Neutrophil (primary cell): ENCODE measurements at regions not wholly inside any gene's neighbourhood (a gene's known extent, or its start where the extent isn't known, plus 50 kb on each side); places are given as distances from the start of the nearest gene placed in this dataset.

Source experiments
- H3K27ac ChIP-seq: fragments of 200-600 bp; sonication (generic); 2 replicates; pipeline ENCODE4 v1.5.1; 2016; ENCODE audit warnings: mild to moderate bottlenecking, moderate library complexity
- H3K27me3 ChIP-seq: fragments of 200-600 bp; sonication (generic); 2 replicates; pipeline ENCODE4 v1.6.0; 2016; ENCODE audit warnings: mild to moderate bottlenecking
- H3K36me3 ChIP-seq: fragments of 200-600 bp; sonication (generic); 2 replicates; pipeline ENCODE4 v1.5.1; 2017
- H3K4me1 ChIP-seq, 2 experiments: fragments of 200-600 bp in 1 of 2; sonication (generic) in 1 of 2; 1 replicate in 1 of 2; 2 replicates in 1 of 2; pipeline versions ENCODE4 v1.5.1 to v1.6.1; 2013 to 2016; ENCODE audit warnings: low read depth in 1 of 2, low read length in 1 of 2, mild to moderate bottlenecking in 1 of 2, moderate library complexity in 1 of 2; ENCODE audit not compliant: control insufficient read depth in 1 of 2, insufficient read depth in 1 of 2
- H3K4me3 ChIP-seq, 2 experiments: fragments of 200-600 bp in 1 of 2; sonication (generic) in 1 of 2; 1 replicate in 1 of 2; 2 replicates in 1 of 2; pipeline ENCODE4 v1.5.1; 2013 to 2016; ENCODE audit warnings: low read depth in 1 of 2, low read length in 1 of 2, mild to moderate bottlenecking in 1 of 2, moderate library complexity in 1 of 2
- H3K9me3 ChIP-seq: fragments of 200-600 bp; sonication (generic); 2 replicates; pipeline ENCODE4 v1.5.1; 2016
- CTCF ChIP-seq: fragments of 200-600 bp; sonication (generic); IDR thresholded peaks from 2 replicates; pipeline ENCODE4 v1.5.1; 2016; ENCODE audit warnings: antibody characterized with exemption

- Histone ChIP-seq H3K27ac (no peak overlapping the region), H3K9me3 (no peaks in the 10 kb centered on the region), H3K4me3 (no peak overlapping the region), H3K4me1 (no peaks in the 10 kb centered on the region), H3K27me3 (no peaks in the 10 kb centered on the region), H3K36me3 (no peaks in the 10 kb centered on the region)
- TF ChIP-seq CTCF = no peak
Measured at GRCh38 chr18:22737054-22737453, 196.1 kb upstream of the RBBP8 start.

GRCh38 chr18:22739061-22739642 lies 194.0 kb upstream of the RBBP8 start:
- Histone ChIP-seq H3K9me3 (no peaks in the 10 kb centered on the region), H3K4me1 (no peaks in the 10 kb centered on the region), H3K4me3 (no peak overlapping the region), H3K27ac (no peak overlapping the region), H3K27me3 (no peaks in the 10 kb centered on the region), H3K36me3 (no peaks in the 10 kb centered on the region)
- no peak for TF ChIP-seq CTCF

DNA sequence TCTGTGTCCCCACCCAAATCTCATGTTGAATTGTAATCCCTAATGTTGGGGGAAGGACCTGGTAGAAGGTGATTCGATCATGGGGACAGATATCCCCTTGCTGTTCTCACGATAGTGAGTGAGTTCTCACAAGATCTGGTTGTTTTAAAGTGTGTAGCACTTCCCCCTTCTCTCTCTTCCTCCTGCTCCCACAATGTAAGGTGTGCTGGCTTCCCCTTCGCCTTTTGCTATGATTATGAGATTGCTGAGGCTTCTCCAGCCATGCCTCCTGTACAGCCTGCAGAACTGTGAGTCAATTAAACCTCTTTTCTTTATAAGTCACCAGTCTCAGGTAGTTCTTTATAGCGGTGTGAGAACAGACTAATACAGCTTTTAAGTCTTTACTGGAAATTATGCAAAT lies 193.3 kb upstream of the RBBP8 start:
- no peak for TF ChIP-seq CTCF
- Histone ChIP-seq H3K27me3 (no peaks in the 10 kb centered on the region), H3K36me3 (no peaks in the 10 kb centered on the region), H3K27ac (no peak overlapping the region), H3K9me3 (no peaks in the 10 kb centered on the region), H3K4me3 (no peak overlapping the region), H3K4me1 (no peaks in the 10 kb centered on the region)

DNA sequence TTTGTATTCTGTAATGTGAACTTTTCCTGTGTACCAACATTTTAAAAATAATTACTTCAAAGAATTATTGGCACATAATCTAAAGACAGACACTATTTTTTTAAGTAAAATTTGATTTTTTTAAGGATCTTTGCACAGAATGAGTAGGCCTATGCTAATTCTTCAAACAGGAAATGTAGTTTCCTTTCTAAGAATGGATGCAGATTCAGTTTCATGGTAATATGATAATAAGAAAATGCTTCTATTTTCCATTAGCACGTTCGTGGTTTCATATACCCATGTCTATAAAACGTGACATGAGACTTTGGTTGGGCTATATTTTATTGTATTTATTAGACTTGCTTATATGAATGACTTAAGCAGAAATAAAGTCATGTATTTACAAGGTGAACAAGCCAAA lies 191.8 kb upstream of the RBBP8 start:
- no peak for TF ChIP-seq CTCF
- no peak overlapping the region for H3K27ac ChIP-seq

DNA sequence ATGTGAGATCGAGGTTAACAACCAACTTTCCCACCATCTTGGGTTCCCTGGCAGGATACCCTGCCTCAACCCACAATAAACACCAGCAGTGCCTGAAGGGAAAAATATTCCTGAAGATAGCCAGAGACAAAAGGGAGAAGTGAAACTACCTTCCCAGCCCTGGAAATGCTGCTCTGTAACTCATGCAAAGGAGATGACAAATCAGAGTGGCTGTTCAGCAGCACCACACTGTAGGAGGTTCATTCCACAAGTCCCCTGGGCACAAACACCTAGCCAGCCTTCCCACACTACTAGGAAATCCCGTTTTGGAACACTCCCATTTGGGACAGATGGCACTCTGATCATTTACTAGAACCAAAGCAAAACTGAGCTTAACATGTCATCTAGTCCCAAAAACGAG lies 190.7 kb upstream of the RBBP8 start:
- no peak overlapping the region for H3K27ac ChIP-seq
- no peaks in the 10 kb centered on the region for H3K36me3 ChIP-seq
- no peaks in the 10 kb centered on the region for H3K9me3 ChIP-seq
- no peak overlapping the region for H3K4me3 ChIP-seq
- no peaks in the 10 kb centered on the region for H3K4me1 ChIP-seq
- H3K27me3 ChIP-seq = no peaks in the 10 kb centered on the region
- no peak for TF ChIP-seq CTCF

More for the DNA sequence above, 191.8 kb upstream of the RBBP8 start:
- Histone ChIP-seq H3K36me3 (no peaks in the 10 kb centered on the region), H3K4me1 (no peaks in the 10 kb centered on the region), H3K9me3 (no peaks in the 10 kb centered on the region), H3K4me3 (no peak overlapping the region), H3K27me3 (no peaks in the 10 kb centered on the region)

DNA sequence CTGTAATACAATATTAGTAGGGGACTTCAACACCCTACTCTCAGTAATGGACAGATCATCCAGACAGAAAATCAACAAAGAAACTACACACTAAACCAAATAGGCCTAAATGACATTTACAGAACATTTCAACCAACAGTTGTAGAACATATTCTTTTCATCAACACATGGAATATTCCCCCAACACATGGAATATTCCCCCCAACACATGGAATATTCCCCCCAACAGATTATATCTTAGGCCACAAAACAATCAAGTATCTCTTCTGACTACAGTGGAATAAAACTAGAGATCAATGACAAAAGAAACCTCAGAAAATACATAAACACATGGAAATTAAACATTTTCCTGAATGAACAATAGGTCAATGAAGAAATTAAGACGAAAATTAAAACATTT lies 187.2 kb upstream of the RBBP8 start:
- H3K36me3 ChIP-seq = no peaks in the 10 kb centered on the region
- no peaks in the 10 kb centered on the region for H3K27me3 ChIP-seq
- no peak for TF ChIP-seq CTCF
- H3K27ac ChIP-seq = no peak overlapping the region
- H3K4me1 ChIP-seq = no peaks in the 10 kb centered on the region
- H3K9me3 ChIP-seq = no peaks in the 10 kb centered on the region
- H3K4me3 ChIP-seq = no peak overlapping the region
